ENCODE measurements at regions not wholly inside any gene's neighbourhood (a gene's known extent, or its start where the extent isn't known, plus 50 kb on each side); places are given as distances from the start of the nearest gene placed in this dataset.

DNA sequence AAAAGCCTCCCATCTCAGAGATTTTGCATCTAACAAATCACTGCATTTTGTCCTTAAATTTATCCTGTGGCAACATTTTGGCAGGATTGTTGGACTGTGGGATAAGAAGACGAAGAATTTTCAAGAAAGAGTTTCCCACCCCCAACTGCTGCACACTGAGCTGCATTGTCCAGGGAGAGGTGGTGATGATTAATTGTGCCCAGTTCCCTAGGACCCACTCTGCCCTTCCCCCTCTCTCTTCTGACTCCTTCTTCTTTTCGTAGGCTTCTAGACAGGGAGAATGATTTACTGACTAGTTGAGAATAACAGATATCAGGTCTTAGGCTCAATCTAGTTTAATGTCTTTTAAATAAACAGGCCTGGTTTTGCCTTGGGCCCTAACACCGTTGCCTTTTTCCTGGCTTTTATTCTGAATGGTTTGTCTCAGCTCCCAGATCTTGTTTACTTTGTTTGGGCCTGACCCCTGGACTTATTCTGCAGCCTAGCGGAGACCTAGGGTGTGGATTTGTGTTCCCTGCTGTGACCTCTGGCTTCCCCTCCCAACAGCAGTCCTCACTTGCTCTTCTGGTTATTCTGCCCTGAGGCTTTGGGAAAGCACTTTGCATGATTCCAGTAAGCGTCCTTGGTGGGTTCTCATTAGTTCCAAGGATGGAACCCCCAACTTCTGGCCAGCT, 233.3 kb downstream of the INSIG2 start:
- Histone ChIP-seq H3K4me3 (ENCODE audit: low read length, poor library complexity, severe bottlenecking) (no peak overlapping the region), H3K36me3 (ENCODE audit: insufficient read depth, low read length) (no peaks in the 10 kb centered on the region), H3F3A (ENCODE audit: low read depth) (no peaks in the 10 kb centered on the region), H3K9me2 (replicated peaks; ENCODE audit: low read depth, low read length) (no peaks in the 10 kb centered on the region), H4K20me1 (ENCODE audit: insufficient read depth, low read length, poor library complexity, severe bottlenecking) (no peaks in the 10 kb centered on the region), H3K4me1 (ENCODE audit: insufficient read depth, low read length, poor library complexity, severe bottlenecking) (no peaks in the 10 kb centered on the region), H3K9me3 (ENCODE audit: insufficient read depth, low read depth, low read length) (no peaks in the 10 kb centered on the region), H3K4me2 (ENCODE audit: low read depth, low read length, poor library complexity, severe bottlenecking) (no peak overlapping the region), H2AFZ (ENCODE audit: low read length) (no peak overlapping the region), H3K27me3 (ENCODE audit: insufficient read depth, low read length, poor library complexity, severe bottlenecking) (no peaks in the 10 kb centered on the region), H3K79me2 (ENCODE audit: insufficient read depth, low read length) (no peaks in the 10 kb centered on the region), H3K9ac (ENCODE audit: low read depth, low read length, poor library complexity, severe bottlenecking) (no peak overlapping the region)
- TF ChIP-seq, protein P1, sequence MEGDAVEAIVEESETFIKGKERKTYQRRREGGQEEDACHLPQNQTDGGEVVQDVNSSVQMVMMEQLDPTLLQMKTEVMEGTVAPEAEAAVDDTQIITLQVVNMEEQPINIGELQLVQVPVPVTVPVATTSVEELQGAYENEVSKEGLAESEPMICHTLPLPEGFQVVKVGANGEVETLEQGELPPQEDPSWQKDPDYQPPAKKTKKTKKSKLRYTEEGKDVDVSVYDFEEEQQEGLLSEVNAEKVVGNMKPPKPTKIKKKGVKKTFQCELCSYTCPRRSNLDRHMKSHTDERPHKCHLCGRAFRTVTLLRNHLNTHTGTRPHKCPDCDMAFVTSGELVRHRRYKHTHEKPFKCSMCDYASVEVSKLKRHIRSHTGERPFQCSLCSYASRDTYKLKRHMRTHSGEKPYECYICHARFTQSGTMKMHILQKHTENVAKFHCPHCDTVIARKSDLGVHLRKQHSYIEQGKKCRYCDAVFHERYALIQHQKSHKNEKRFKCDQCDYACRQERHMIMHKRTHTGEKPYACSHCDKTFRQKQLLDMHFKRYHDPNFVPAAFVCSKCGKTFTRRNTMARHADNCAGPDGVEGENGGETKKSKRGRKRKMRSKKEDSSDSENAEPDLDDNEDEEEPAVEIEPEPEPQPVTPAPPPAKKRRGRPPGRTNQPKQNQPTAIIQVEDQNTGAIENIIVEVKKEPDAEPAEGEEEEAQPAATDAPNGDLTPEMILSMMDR (conservative IDR thresholded peaks at IDR 0.05; ENCODE audit: low read length): no peak
- TF ChIP-seq EZH2phosphoT487 (IDR thresholded peaks at IDR 0.05; ENCODE audit: borderline replicate concordance): no peak

- Histone ChIP-seq H3K9me2 (replicated peaks; ENCODE audit: low read depth, low read length) (no peaks in the 10 kb centered on the region), H3K9me3 (ENCODE audit: insufficient read depth, low read depth, low read length) (no peaks in the 10 kb centered on the region), H3K4me3 (ENCODE audit: low read length, poor library complexity, severe bottlenecking) (no peak overlapping the region), H3K27me3 (ENCODE audit: insufficient read depth, low read length, poor library complexity, severe bottlenecking) (no peaks in the 10 kb centered on the region), H3K4me2 (ENCODE audit: low read depth, low read length, poor library complexity, severe bottlenecking) (no peak overlapping the region), H3K79me2 (ENCODE audit: insufficient read depth, low read length) (no peaks in the 10 kb centered on the region), H2AFZ (ENCODE audit: low read length) (no peak overlapping the region), H3F3A (ENCODE audit: low read depth) (no peaks in the 10 kb centered on the region), H3K36me3 (ENCODE audit: insufficient read depth, low read length) (no peaks in the 10 kb centered on the region), H4K20me1 (ENCODE audit: insufficient read depth, low read length, poor library complexity, severe bottlenecking) (no peaks in the 10 kb centered on the region), H3K9ac (ENCODE audit: low read depth, low read length, poor library complexity, severe bottlenecking) (no peak overlapping the region), H3K4me1 (ENCODE audit: insufficient read depth, low read length, poor library complexity, severe bottlenecking) (no peaks in the 10 kb centered on the region)
- TF ChIP-seq, protein P1 (conservative IDR thresholded peaks at IDR 0.05; ENCODE audit: low read length): no peak
- TF ChIP-seq EZH2phosphoT487 (IDR thresholded peaks at IDR 0.05; ENCODE audit: borderline replicate concordance): no peak
Measured at GRCh38 chr2:118320658-118321057, 232.4 kb downstream of the INSIG2 start.

- no peaks in the 10 kb centered on the region for H3K9me3 ChIP-seq (ENCODE audit: insufficient read depth, low read depth, low read length)
- TF ChIP-seq, protein P1 (conservative IDR thresholded peaks at IDR 0.05; ENCODE audit: low read length): no peak
- TF ChIP-seq EZH2phosphoT487 (IDR thresholded peaks at IDR 0.05; ENCODE audit: borderline replicate concordance): no peak
- H3K36me3 ChIP-seq (ENCODE audit: insufficient read depth, low read length): no peaks in the 10 kb centered on the region
- no peak overlapping the region for H3K4me2 ChIP-seq (ENCODE audit: low read depth, low read length, poor library complexity, severe bottlenecking)
- no peaks in the 10 kb centered on the region for H3K4me1 ChIP-seq (ENCODE audit: insufficient read depth, low read length, poor library complexity, severe bottlenecking)
- H3K4me3 ChIP-seq (ENCODE audit: low read length, poor library complexity, severe bottlenecking): no peak overlapping the region
- no peaks in the 10 kb centered on the region for H3F3A ChIP-seq (ENCODE audit: low read depth)
- no peak overlapping the region for H3K9ac ChIP-seq (ENCODE audit: low read depth, low read length, poor library complexity, severe bottlenecking)
- no peaks in the 10 kb centered on the region for H3K9me2 ChIP-seq (replicated peaks; ENCODE audit: low read depth, low read length)
- H3K27me3 ChIP-seq (ENCODE audit: insufficient read depth, low read length, poor library complexity, severe bottlenecking): no peaks in the 10 kb centered on the region
- no peaks in the 10 kb centered on the region for H3K79me2 ChIP-seq (ENCODE audit: insufficient read depth, low read length)
- H2AFZ ChIP-seq (ENCODE audit: low read length): no peak overlapping the region
- H4K20me1 ChIP-seq (ENCODE audit: insufficient read depth, low read length, poor library complexity, severe bottlenecking): no peaks in the 10 kb centered on the region
Measured at GRCh38 chr2:118320196-118320595, 231.9 kb downstream of the INSIG2 start.
